Choroid plexus epithelial cell (primary cell): ENCODE measurements at regions not wholly inside any gene's neighbourhood (a gene's known extent, or its start where the extent isn't known, plus 50 kb on each side); places are given as distances from the start of the nearest gene placed in this dataset.

Experiments used
- DNase-seq: peaks from one replicate; pipeline ENCODE4 v3.0.0-alpha.2; 2010; ENCODE audit warnings: low read depth
- H3K4me3 ChIP-seq: 2 replicates; pipeline ENCODE4 v1.5.1; 2011; ENCODE audit warnings: low read depth, mild to moderate bottlenecking, control low read depth, low read length, moderate library complexity
- TF ChIP-seq, protein P1 (sequence below): conservative IDR thresholded peaks from 2 replicates; pipeline ENCODE4 v1.5.1; 2011; ENCODE audit warnings: low read depth, mild to moderate bottlenecking, control low read depth, inconsistent platforms, low read length, moderate library complexity

DNA sequence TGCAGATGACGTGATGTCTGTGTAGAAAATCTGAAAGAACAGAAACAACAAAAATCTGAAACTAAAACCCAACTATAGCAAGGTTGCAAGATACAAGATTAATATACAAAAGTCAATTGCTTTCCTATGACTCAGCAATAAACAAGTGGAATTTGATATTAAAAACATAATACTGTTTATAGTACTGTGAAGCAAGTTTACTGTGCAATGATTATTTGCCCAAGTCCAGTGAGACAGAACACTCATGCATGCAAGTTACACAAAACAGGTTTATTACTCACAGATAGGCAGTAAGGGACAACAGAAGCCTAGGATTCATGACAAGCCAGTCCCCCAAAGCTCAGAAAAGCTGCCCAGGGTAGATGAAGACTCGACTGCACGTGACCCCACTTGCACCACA, 62.4 kb upstream of the RAB4A start:
- no peak for DNase-seq
- TF ChIP-seq, protein P1, sequence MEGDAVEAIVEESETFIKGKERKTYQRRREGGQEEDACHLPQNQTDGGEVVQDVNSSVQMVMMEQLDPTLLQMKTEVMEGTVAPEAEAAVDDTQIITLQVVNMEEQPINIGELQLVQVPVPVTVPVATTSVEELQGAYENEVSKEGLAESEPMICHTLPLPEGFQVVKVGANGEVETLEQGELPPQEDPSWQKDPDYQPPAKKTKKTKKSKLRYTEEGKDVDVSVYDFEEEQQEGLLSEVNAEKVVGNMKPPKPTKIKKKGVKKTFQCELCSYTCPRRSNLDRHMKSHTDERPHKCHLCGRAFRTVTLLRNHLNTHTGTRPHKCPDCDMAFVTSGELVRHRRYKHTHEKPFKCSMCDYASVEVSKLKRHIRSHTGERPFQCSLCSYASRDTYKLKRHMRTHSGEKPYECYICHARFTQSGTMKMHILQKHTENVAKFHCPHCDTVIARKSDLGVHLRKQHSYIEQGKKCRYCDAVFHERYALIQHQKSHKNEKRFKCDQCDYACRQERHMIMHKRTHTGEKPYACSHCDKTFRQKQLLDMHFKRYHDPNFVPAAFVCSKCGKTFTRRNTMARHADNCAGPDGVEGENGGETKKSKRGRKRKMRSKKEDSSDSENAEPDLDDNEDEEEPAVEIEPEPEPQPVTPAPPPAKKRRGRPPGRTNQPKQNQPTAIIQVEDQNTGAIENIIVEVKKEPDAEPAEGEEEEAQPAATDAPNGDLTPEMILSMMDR, result no peak
- no peak overlapping the region for H3K4me3 ChIP-seq

DNA sequence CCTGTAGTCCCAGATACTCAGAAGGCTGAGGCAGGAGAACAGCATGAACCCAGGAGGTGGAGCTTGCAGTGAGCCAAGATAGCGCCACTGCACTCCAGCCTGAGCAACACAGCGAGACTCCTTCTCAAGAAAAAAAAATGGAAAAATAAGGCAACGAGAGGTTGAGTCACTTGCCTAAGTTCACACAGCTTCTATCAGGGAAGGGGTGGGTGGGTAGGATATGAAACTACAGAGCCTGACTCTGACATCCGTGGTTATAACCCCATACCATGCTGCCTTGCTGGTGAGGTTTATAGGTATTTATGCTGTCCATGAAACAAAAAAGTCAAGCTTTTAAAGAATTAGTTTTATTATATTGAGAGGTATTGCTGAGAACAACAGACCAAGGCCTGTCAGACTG, 61.5 kb upstream of the RAB4A start:
- DNase-seq, result no peak
- H3K4me3 ChIP-seq, result no peak overlapping the region
- TF ChIP-seq, protein P1, result no peak

DNA sequence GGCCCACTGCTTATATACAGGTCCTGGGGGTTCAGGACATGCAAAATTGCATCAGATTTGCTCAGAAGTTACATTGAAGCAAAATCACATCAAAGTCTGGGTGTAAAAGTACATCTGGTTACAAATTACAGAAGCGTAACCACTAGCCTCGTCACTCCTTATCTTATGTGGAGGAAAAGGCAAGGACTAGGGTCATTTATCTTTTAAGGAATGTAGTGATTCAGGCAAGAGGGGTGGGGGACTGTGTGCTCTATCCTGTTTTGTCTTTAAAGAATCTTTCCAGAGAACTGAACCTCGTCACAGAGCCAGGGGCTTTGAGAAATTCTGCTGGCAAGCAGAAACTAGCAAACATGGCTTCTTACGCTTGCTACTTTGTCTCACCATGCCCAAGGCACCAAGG, 61.1 kb upstream of the RAB4A start:
- DNase-seq, result peak; percentile 94
- TF ChIP-seq, protein P1, result no peak
- H3K4me3 ChIP-seq, result no peak overlapping the region

DNA sequence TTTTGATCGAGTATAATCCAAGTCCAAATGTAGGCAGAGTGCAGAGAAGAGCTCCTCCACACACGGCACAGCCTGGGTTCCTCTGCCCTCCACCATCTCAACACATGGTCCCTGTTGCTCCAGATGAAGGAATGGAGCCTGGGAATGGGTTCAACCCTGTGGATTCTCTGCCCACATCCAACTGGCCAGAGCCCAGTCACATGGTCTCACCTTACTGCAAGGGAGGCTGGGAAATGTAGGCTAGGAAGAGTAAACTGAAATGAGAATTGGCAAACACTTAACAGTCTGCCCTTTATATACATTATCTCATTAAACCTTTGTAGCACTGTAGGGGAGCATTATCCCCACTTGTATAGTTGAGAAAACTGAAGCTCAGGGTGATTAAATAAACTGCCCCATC, 60.1 kb upstream of the RAB4A start:
- TF ChIP-seq, protein P1, result no peak
- H3K4me3 ChIP-seq, result no peak overlapping the region
- no peak for DNase-seq

DNA sequence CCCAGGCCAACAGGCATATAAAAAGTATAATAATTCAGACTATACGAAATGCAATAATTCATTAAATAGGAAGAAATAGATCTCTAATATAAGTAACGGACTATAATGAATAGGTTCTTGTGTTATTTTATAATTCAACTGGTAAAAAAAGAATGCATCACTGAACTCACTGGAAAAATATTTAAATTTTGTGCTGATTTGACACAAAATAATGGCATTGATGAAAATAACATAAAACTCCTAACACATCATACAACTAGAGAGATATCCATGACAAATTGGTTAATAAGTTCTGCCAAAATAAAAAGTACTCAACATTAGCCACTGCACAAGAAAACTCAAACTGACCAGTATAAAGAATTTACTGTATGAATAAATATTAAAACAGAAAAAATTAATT, 57.1 kb upstream of the RAB4A start:
- H3K4me3 ChIP-seq, result no peak overlapping the region
- no peak for DNase-seq
- TF ChIP-seq, protein P1, result no peak

DNA sequence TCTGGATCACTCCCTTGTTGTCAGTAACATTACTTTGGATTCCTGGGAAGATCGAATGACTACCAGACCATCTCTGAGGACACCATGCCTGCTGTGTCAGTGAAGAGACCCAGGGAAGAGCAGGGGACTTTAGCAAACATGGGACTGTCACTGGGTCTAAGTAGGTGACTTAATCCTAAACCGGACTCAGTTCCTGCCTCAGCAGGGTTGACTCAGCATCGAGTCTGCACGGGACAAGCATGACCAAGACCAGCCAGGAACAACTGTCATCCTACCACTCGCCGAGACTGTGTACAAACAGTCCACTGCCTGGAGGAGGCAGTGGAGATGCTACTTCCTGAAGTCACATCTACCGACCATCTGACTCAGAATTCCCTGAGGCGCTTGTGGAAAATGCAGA, 53.2 kb upstream of the RAB4A start:
- no peak for DNase-seq
- no peak overlapping the region for H3K4me3 ChIP-seq
- TF ChIP-seq, protein P1, result peak; percentile 11

DNA sequence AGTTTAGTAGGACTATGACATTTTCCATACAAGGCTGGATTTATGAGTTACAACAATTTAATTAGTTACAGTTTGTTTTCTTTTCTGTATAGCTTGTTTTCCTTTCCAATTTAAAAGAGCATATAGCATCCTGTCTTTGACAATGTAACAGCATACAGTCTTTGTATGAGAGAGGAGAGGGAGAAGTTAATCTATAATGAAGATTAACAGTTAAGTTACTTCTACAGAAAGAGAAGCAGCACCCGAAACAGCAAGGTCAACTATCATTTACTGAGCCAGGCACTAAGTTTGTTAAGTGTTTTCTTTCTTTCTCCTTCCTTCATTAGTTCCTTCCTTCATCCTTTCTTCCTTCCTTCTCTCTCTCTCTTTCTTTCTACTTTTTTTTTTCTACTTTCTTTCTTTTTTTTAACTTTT, 52.3 kb upstream of the RAB4A start:
- TF ChIP-seq, protein P1, result no peak
- H3K4me3 ChIP-seq, result no peak overlapping the region
- DNase-seq, result no peak
